GM13976 (cell line): ENCODE measurements at regions not wholly inside any gene's neighbourhood (a gene's known extent, or its start where the extent isn't known, plus 50 kb on each side); places are given as distances from the start of the nearest gene placed in this dataset.

Experiments
- DNase-seq: peaks from one replicate; pipeline ENCODE4 v3.0.0; 2012; ENCODE audit warnings: low spot score
- in situ Hi-C: fragments of 300-500 bp; cut with MboI; formaldehyde crosslinking; loops from one replicate; pipeline ENCODE4 v1.12.0; 2022; ENCODE audit warnings: low sequenced_read_pairs, mixed read lengths, inconsistent platforms; ENCODE audit not compliant: unreplicated experiment
- TF ChIP-seq, protein P1 (sequence below): IDR thresholded peaks from 2 replicates; pipeline ENCODE4 v1.5.1; 2012; ENCODE audit warnings: borderline replicate concordance, mild to moderate bottlenecking; ENCODE audit not compliant: insufficient read depth; ENCODE audit errors: extremely low read depth, missing control alignments, control extremely low read depth

DNA sequence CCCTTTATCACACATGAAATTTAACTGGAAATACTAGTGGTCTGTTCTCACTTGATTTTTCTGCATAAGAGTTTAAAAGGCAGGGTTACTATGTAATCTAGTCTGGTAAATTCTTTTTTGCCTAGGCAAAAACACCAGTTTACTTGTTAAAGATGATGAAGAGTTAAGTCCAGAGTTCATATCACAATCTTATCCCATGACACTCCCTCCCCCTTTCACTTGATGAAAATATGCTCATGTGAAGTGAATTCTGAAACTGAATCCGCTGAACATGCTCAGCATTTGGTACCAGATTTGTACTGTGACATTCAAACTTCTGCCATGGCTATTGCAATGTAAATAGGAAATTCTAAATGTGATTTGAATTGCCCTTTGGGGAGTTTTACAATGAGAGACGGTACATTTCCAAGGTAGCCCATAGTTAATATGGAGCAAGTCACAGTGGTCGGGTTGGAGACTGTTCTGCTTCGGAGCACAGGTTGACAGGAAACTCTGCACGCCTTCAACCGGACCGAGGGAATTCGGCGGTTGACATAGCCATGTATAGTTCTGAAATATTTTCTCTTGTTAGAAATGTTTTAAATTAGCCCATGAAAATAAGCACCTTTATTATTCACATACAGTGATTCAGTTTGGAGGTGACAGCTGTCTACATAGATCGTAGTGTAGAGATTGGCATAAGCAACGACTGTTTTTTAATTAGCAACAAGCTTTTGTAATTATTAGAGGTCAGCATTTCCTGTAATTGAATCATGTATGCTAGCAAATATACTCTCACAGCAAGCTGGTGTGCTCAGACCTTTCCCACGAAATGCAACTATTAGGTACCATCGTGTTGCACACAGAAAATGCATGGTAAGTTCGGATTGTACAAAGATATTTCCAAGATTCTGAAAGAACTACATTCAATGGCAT is 768.6 kb upstream of the GOLIM4 start:
- in situ Hi-C loops = loop anchor here (25.0 kb wide), 2 partner anchors 652 to 827 kb away; no protein-coding TSS in a partner anchor
- DNase-seq = no peak
- TF ChIP-seq, protein P1, sequence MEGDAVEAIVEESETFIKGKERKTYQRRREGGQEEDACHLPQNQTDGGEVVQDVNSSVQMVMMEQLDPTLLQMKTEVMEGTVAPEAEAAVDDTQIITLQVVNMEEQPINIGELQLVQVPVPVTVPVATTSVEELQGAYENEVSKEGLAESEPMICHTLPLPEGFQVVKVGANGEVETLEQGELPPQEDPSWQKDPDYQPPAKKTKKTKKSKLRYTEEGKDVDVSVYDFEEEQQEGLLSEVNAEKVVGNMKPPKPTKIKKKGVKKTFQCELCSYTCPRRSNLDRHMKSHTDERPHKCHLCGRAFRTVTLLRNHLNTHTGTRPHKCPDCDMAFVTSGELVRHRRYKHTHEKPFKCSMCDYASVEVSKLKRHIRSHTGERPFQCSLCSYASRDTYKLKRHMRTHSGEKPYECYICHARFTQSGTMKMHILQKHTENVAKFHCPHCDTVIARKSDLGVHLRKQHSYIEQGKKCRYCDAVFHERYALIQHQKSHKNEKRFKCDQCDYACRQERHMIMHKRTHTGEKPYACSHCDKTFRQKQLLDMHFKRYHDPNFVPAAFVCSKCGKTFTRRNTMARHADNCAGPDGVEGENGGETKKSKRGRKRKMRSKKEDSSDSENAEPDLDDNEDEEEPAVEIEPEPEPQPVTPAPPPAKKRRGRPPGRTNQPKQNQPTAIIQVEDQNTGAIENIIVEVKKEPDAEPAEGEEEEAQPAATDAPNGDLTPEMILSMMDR = no peak

DNA sequence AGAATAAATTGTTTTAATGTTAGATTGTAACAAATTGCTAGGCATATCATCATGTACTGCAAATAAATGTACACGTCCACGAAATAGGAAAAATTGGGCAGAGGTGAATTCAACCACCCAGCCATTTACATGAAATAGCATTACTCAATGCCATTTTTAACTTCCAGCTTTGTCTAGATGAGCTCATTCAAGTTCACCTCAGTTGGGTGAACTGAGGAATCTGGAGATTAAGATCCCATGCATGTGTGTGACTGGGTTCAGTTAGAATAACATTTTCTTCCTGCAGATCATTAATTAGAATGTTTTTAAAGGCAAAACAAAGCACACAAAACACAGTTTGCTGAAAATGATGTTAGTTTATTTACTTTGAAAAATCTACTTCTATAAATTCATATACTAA is 767.8 kb upstream of the GOLIM4 start:
- no peak for DNase-seq
- TF ChIP-seq, protein P1 = no peak
- in situ Hi-C loops = loop anchor here (25.0 kb wide), 2 partner anchors 651 to 826 kb away; no protein-coding TSS in a partner anchor

DNA sequence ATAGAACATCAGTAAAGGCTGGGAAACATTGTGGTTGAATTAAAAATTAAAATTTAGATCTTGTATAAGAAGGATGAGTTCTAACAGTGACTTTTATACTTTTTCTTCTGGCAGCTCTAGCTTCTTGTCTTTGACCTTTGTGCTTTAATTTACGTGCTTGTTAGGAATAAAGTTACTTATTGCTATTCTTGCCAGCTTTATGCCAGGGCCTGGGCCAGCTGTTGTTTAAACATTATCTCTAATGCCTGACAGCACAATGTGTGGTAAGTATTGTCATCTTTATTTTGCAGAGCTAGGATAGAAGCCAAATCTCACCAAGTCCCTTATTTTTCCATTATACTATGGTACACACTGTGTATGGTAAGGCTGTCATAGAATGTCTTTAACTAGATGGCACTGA is 766.7 kb upstream of the GOLIM4 start:
- in situ Hi-C loops = loop anchor here (25.0 kb wide), 2 partner anchors 650 to 825 kb away; no protein-coding TSS in a partner anchor
- DNase-seq = no peak
- TF ChIP-seq, protein P1 = no peak

DNA sequence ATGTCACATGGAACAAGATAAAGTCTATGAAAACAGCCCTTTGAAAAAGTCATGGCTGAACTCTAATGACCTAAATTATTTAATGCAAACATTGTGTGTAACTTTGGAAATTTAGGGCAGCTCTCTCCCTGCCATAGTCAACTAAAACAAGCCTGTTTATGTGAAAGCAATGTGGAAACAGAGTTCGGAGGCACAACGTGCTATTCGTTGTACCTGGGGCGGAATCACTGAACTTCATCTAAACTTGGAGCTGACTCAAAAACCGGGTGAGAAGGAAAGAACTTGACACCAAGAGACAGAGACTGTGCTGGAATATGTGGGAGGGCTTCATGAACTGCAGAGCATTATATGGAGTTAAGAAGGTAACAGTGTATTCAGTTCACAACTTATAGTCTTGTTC is 764.9 kb upstream of the GOLIM4 start:
- TF ChIP-seq, protein P1 = no peak
- no peak for DNase-seq
- in situ Hi-C loops = loop anchor here (25.0 kb wide), 2 partner anchors 648 to 823 kb away; no protein-coding TSS in a partner anchor

DNA sequence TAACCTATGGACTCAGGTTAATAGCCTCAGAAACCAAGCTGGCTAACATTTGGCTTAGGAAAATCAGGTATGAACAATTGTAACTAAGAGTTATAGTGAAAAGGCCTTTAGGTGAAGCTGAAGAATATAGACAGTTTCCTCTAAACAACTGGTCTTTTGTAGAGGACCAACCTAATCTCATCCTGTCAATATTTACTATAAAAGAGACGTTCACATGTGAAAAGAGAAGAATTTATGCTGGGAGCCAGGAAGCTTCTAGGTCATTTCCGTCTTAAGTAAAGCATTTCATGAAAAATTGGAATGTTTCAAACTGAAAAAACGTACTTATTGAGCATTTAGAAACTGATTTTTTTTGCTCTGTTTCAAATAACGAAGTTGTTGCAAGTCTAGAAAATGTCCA is 764.3 kb upstream of the GOLIM4 start:
- in situ Hi-C loops = loop anchor here (25.0 kb wide), 2 partner anchors 648 to 823 kb away; no protein-coding TSS in a partner anchor

DNA sequence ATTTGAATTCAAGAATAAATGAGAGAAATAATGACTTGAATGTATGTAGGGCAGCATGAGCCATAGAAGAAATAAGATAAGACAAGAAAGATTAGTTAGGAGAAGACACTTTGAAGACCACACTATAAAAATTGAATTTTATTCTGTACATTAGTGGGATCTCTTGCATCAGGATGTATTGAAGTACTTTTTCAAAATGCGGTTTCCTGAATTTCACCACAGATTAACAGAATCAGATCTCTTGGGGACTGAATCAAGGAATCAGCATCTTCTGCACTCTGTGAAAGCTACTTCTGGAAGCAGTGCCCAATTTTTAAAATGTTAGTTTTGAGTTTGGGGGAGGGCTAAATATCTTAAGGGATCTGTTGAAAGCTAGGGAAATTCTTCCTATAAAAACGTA is 763.9 kb upstream of the GOLIM4 start:
- TF ChIP-seq, protein P1 = no peak
- in situ Hi-C loops = loop anchor here (25.0 kb wide), 2 partner anchors 647 to 822 kb away; no protein-coding TSS in a partner anchor
- no peak for DNase-seq

More for the DNA sequence above, 764.3 kb upstream of the GOLIM4 start:
- DNase-seq = no peak
- TF ChIP-seq, protein P1 = no peak
